ENCODE measurements at regions not wholly inside any gene's neighbourhood (a gene's known extent, or its start where the extent isn't known, plus 50 kb on each side); places are given as distances from the start of the nearest gene placed in this dataset.

GRCh38 chr18:34953212-34953611 lies 88.0 kb upstream of the MAPRE2 start:
- TF ChIP-seq YY1 (IDR thresholded peaks at IDR 0.05; ENCODE audit: insufficient read depth, insufficient read length) (no peak), ZNF274 (IDR thresholded peaks at IDR 0.05; ENCODE audit: low read depth, low read length) (no peak)

All from NT2/D1 (cell line).